ENCODE measurements at regions not wholly inside any gene's neighbourhood (a gene's known extent, or its start where the extent isn't known, plus 50 kb on each side); places are given as distances from the start of the nearest gene placed in this dataset.
"Not testable (repeated sequence)": the region's sequence is repeated elsewhere in the genome, so short reads cannot be mapped to it uniquely, and the experiment has no call there.

GRCh38 chr11:45737056-45737455 lies 67.9 kb upstream of the SLC35C1 start:
- Mint-ChIP-seq H3K4me1 (ENCODE audit: low read depth) (peaks cover 16% of the 10 kb centered on the region), H3K4me3 (peak overlapping the region in 1 of 2 donors; percentile 13), H3K9me3 (peaks cover 4% of the 10 kb centered on the region in 2 donors), H3K36me3 (ENCODE audit: insufficient read depth in 2 of 2) (peaks cover 3 to 4% of the 10 kb centered on the region in 2 donors), H3K27me3 (ENCODE audit: low read depth) (peaks cover 18% of the 10 kb centered on the region), H3K27ac (peak overlapping the region; percentile 87)
- DNase-seq (no peak), ATAC-seq (replicated peaks in 1 of 2) (peak; percentile 78 to 83)

GRCh38 chr11:45736424-45736823 lies 68.5 kb upstream of the SLC35C1 start:
- Mint-ChIP-seq H3K9me3 (peaks cover 4% of the 10 kb centered on the region in 2 donors), H3K4me3 (no peak overlapping the region), H3K4me1 (ENCODE audit: low read depth) (peaks cover 16% of the 10 kb centered on the region), H3K27me3 (ENCODE audit: low read depth) (peaks cover 11% of the 10 kb centered on the region), H3K36me3 (ENCODE audit: insufficient read depth in 2 of 2) (peaks cover 3 to 4% of the 10 kb centered on the region in 2 donors), H3K27ac (peak overlapping the region; percentile 87)
- ATAC-seq (replicated peaks in 1 of 2) (peak; percentile 29 to 41), DNase-seq (no peak)

GRCh38 chr11:45733176-45733575 lies 67.8 kb upstream of the CHST1 start:
- Mint-ChIP-seq H3K4me3 (no peak overlapping the region), H3K9me3 (peaks cover 4% of the 10 kb centered on the region in 2 donors), H3K27me3 (ENCODE audit: low read depth) (peaks cover 8% of the 10 kb centered on the region), H3K27ac (no peak overlapping the region), H3K4me1 (ENCODE audit: low read depth) (peaks cover 16% of the 10 kb centered on the region), H3K36me3 (ENCODE audit: insufficient read depth in 2 of 2) (peaks cover 3 to 4% of the 10 kb centered on the region in 2 donors)
- ATAC-seq (replicated peaks in 1 of 2) = no peak
- no peak for DNase-seq

GRCh38 chr11:45732343-45732742 lies 66.9 kb upstream of the CHST1 start:
- H3K4me3 Mint-ChIP-seq = no peak overlapping the region
- H3K27ac Mint-ChIP-seq = no peak overlapping the region
- peaks cover 4% of the 10 kb centered on the region in 2 donors for H3K9me3 Mint-ChIP-seq
- H3K4me1 Mint-ChIP-seq (ENCODE audit: low read depth) = peaks cover 16% of the 10 kb centered on the region
- DNase-seq = no peak
- no peak for ATAC-seq (replicated peaks in 1 of 2)
- H3K36me3 Mint-ChIP-seq (ENCODE audit: insufficient read depth in 2 of 2) = peaks cover 3 to 4% of the 10 kb centered on the region in 2 donors
- peaks cover 8% of the 10 kb centered on the region for H3K27me3 Mint-ChIP-seq (ENCODE audit: low read depth)

- H3K36me3 Mint-ChIP-seq (ENCODE audit: insufficient read depth in 2 of 2); DNase-seq; H3K9me3 Mint-ChIP-seq; ATAC-seq (replicated peaks in 1 of 2); H3K27me3 Mint-ChIP-seq (ENCODE audit: low read depth); H3K4me3 Mint-ChIP-seq; H3K27ac Mint-ChIP-seq: not testable (repeated sequence)
- peaks cover 15% of the 10 kb centered on the region for H3K4me1 Mint-ChIP-seq (ENCODE audit: low read depth)
Observed at GRCh38 chr11:45731171-45731570, 65.7 kb upstream of the CHST1 start.

GRCh38 chr11:45730014-45730413 lies 64.6 kb upstream of the CHST1 start:
- no peaks in the 10 kb centered on the region for H3K9me3 Mint-ChIP-seq
- no peak overlapping the region for H3K4me3 Mint-ChIP-seq
- H3K36me3 Mint-ChIP-seq (ENCODE audit: insufficient read depth in 2 of 2) = no peaks in the 10 kb centered on the region
- H3K27me3 Mint-ChIP-seq (ENCODE audit: low read depth) = peaks cover 15% of the 10 kb centered on the region
- DNase-seq = no peak
- H3K4me1 Mint-ChIP-seq (ENCODE audit: low read depth) = peaks cover 22% of the 10 kb centered on the region
- no peak overlapping the region for H3K27ac Mint-ChIP-seq
- ATAC-seq (replicated peaks in 1 of 2) = no peak

GRCh38 chr11:45726493-45727054 lies 61.2 kb upstream of the CHST1 start:
- Mint-ChIP-seq H3K4me1 (ENCODE audit: low read depth) (peaks cover 23% of the 10 kb centered on the region), H3K4me3 (no peak overlapping the region), H3K27me3 (ENCODE audit: low read depth) (peaks cover 6% of the 10 kb centered on the region), H3K36me3 (ENCODE audit: insufficient read depth in 2 of 2) (no peaks in the 10 kb centered on the region), H3K27ac (no peak overlapping the region), H3K9me3 (no peaks in the 10 kb centered on the region)
- DNase-seq (no peak), ATAC-seq (replicated peaks in 1 of 2) (no peak)

- Mint-ChIP-seq H3K9me3 (no peaks in the 10 kb centered on the region), H3K4me1 (ENCODE audit: low read depth) (peaks cover 23% of the 10 kb centered on the region), H3K4me3 (peak overlapping the region in 1 of 2 donors; percentile 33), H3K27me3 (ENCODE audit: low read depth) (peaks cover 6% of the 10 kb centered on the region), H3K27ac (no peak overlapping the region), H3K36me3 (ENCODE audit: insufficient read depth in 2 of 2) (no peaks in the 10 kb centered on the region)
- DNase-seq = no peak
- peak in 1 of 2 donors; percentile 78 for ATAC-seq (replicated peaks in 1 of 2)
Observed at GRCh38 chr11:45725776-45726492, 60.5 kb upstream of the CHST1 start.

GRCh38 chr11:45725121-45725520 lies 59.7 kb upstream of the CHST1 start:
- H3K27ac Mint-ChIP-seq = no peak overlapping the region
- peaks cover 6% of the 10 kb centered on the region for H3K27me3 Mint-ChIP-seq (ENCODE audit: low read depth)
- no peak for ATAC-seq (replicated peaks in 1 of 2)
- no peaks in the 10 kb centered on the region for H3K36me3 Mint-ChIP-seq (ENCODE audit: insufficient read depth in 2 of 2)
- no peaks in the 10 kb centered on the region for H3K9me3 Mint-ChIP-seq
- H3K4me3 Mint-ChIP-seq = no peak overlapping the region
- DNase-seq = no peak
- H3K4me1 Mint-ChIP-seq (ENCODE audit: low read depth) = peaks cover 23% of the 10 kb centered on the region

- no peak for ATAC-seq (replicated peaks in 1 of 2)
- no peak overlapping the region for H3K27ac Mint-ChIP-seq
- peaks cover 23% of the 10 kb centered on the region for H3K4me1 Mint-ChIP-seq (ENCODE audit: low read depth)
- DNase-seq = no peak
- peaks cover 6% of the 10 kb centered on the region for H3K27me3 Mint-ChIP-seq (ENCODE audit: low read depth)
- H3K36me3 Mint-ChIP-seq (ENCODE audit: insufficient read depth in 2 of 2) = no peaks in the 10 kb centered on the region
- H3K4me3 Mint-ChIP-seq = no peak overlapping the region
- no peaks in the 10 kb centered on the region for H3K9me3 Mint-ChIP-seq
Observed at GRCh38 chr11:45724153-45724552, 58.7 kb upstream of the CHST1 start.

- no peaks in the 10 kb centered on the region for H3K9me3 Mint-ChIP-seq
Observed at GRCh38 chr11:45723397-45723796, 58.0 kb upstream of the CHST1 start.

GRCh38 chr11:45722144-45722543 lies 56.7 kb upstream of the CHST1 start:
- Mint-ChIP-seq H3K27ac (no peak overlapping the region), H3K4me3 (no peak overlapping the region), H3K4me1 (ENCODE audit: low read depth) (peaks cover 22% of the 10 kb centered on the region), H3K36me3 (ENCODE audit: insufficient read depth in 2 of 2) (no peaks in the 10 kb centered on the region), H3K27me3 (ENCODE audit: low read depth) (peaks cover 6% of the 10 kb centered on the region), H3K9me3 (no peaks in the 10 kb centered on the region)
- no peak for ATAC-seq (replicated peaks in 1 of 2)
- DNase-seq = no peak

More at GRCh38 chr11:45723397-45723796, 58.0 kb upstream of the CHST1 start:
- peaks cover 6% of the 10 kb centered on the region for H3K27me3 Mint-ChIP-seq (ENCODE audit: low read depth)
- peaks cover 23% of the 10 kb centered on the region for H3K4me1 Mint-ChIP-seq (ENCODE audit: low read depth)
- ATAC-seq (replicated peaks in 1 of 2) (no peak), DNase-seq (no peak)
- no peak overlapping the region for H3K27ac Mint-ChIP-seq
- H3K4me3 Mint-ChIP-seq = no peak overlapping the region
- H3K36me3 Mint-ChIP-seq (ENCODE audit: insufficient read depth in 2 of 2) = no peaks in the 10 kb centered on the region

- DNase-seq (no peak), ATAC-seq (replicated peaks in 1 of 2) (no peak)
- no peak overlapping the region for H3K4me3 Mint-ChIP-seq
- H3K36me3 Mint-ChIP-seq (ENCODE audit: insufficient read depth in 2 of 2) = no peaks in the 10 kb centered on the region
- H3K9me3 Mint-ChIP-seq = no peaks in the 10 kb centered on the region
- peaks cover 8% of the 10 kb centered on the region for H3K4me1 Mint-ChIP-seq (ENCODE audit: low read depth)
- no peak overlapping the region for H3K27ac Mint-ChIP-seq
- peaks cover 14% of the 10 kb centered on the region for H3K27me3 Mint-ChIP-seq (ENCODE audit: low read depth)
Observed at GRCh38 chr11:45717526-45717925, 52.1 kb upstream of the CHST1 start.

GRCh38 chr11:45715418-45715817 lies 50.0 kb upstream of the CHST1 start:
- peaks cover 8% of the 10 kb centered on the region for H3K4me1 Mint-ChIP-seq (ENCODE audit: low read depth)
- no peaks in the 10 kb centered on the region for H3K9me3 Mint-ChIP-seq
- DNase-seq = no peak

More at GRCh38 chr11:45715418-45715817, 50.0 kb upstream of the CHST1 start:
- ATAC-seq (replicated peaks in 1 of 2) = no peak
- Mint-ChIP-seq H3K36me3 (ENCODE audit: insufficient read depth in 2 of 2) (no peaks in the 10 kb centered on the region), H3K4me3 (no peak overlapping the region), H3K27ac (no peak overlapping the region), H3K27me3 (ENCODE audit: low read depth) (peaks cover 32% of the 10 kb centered on the region)

All from activated T-cell treated with anti-CD3 and anti-CD28 coated beads, Interleukin-2, amount 50 U/mL, for 72 hours (primary cell).